Activated CD4-positive, alpha-beta T cell treated with anti-CD3 and anti-CD28 coated beads for 24 hours (primary cell): ENCODE measurements at regions not wholly inside any gene's neighbourhood (a gene's known extent, or its start where the extent isn't known, plus 50 kb on each side); places are given as distances from the start of the nearest gene placed in this dataset.

Experiments
- DNase-seq, 2 donors: peaks; one replicate each; pipeline ENCODE4 v3.0.0-alpha.2; 2020; ENCODE audit warnings: low read depth in 2 of 2

- no peak for DNase-seq
Measured at GRCh38 chr10:44820094-44820493, 91.0 kb upstream of the TMEM72 start.

GRCh38 chr10:44821290-44821689, 89.8 kb upstream of the TMEM72 start:
- DNase-seq, result no peak

GRCh38 chr10:44822349-44822748, 88.8 kb upstream of the TMEM72 start:
- no peak for DNase-seq

- DNase-seq, result no peak
Measured at GRCh38 chr10:44822966-44823365, 88.2 kb upstream of the TMEM72 start.

- no peak for DNase-seq
Measured at GRCh38 chr10:44824607-44825006, 86.5 kb upstream of the TMEM72 start.

GRCh38 chr10:44827431-44828006, 83.6 kb upstream of the TMEM72 start:
- no peak for DNase-seq

- DNase-seq, result no peak
Measured at GRCh38 chr10:44828508-44829142, 82.5 kb upstream of the TMEM72 start.

GRCh38 chr10:44829426-44829825, 81.7 kb upstream of the TMEM72 start:
- DNase-seq, result no peak

GRCh38 chr10:44830022-44830421, 81.1 kb upstream of the TMEM72 start:
- no peak for DNase-seq

GRCh38 chr10:44831581-44831980, 79.6 kb upstream of the TMEM72 start:
- DNase-seq, result no peak

- DNase-seq, result no peak
Measured at GRCh38 chr10:44832595-44833390, 78.3 kb upstream of the TMEM72 start.

- DNase-seq, result no peak
Measured at GRCh38 chr10:44834131-44834530, 77.0 kb upstream of the TMEM72 start.

- no peak for DNase-seq
Measured at GRCh38 chr10:44835300-44835699, 75.8 kb upstream of the TMEM72 start.

GRCh38 chr10:44843484-44843883, 67.7 kb upstream of the TMEM72 start:
- no peak for DNase-seq

GRCh38 chr10:44845361-44846175, 65.6 kb upstream of the TMEM72 start:
- no peak for DNase-seq

- DNase-seq, result no peak
Measured at GRCh38 chr10:44847110-44847509, 64.0 kb upstream of the TMEM72 start.

GRCh38 chr10:44848211-44848610, 62.9 kb upstream of the TMEM72 start:
- DNase-seq, result no peak

- no peak for DNase-seq
Measured at GRCh38 chr10:44849936-44850335, 61.2 kb upstream of the TMEM72 start.

- DNase-seq, result no peak
Measured at GRCh38 chr10:44850356-44850934, 60.7 kb upstream of the TMEM72 start.

GRCh38 chr10:44851413-44851812, 59.7 kb upstream of the TMEM72 start:
- no peak for DNase-seq

GRCh38 chr10:44851881-44852280, 59.3 kb upstream of the TMEM72 start:
- DNase-seq, result no peak
